ENCODE measurements at regions not wholly inside any gene's neighbourhood (a gene's known extent, or its start where the extent isn't known, plus 50 kb on each side); places are given as distances from the start of the nearest gene placed in this dataset.

DNA sequence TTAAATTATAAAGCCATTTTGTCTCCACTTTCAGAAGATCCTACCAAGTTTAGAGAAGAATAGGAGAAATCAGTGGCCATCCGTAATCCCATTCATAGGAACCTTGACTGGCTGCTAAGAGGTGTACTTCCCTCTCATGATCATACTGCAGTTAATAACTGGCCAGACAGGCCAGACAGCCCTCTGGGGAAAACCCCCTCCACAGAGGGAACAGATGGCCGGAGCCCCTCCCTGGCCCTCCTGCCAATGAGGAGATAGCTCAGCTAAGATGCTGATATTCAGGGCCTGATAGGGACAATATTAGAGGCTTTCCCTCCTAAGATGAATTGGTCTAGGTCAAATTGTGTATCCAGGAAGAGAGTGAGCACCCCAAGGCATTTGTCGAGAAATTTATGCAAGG, 200.0 kb upstream of the MAOA start:
- TF ChIP-seq, protein P1, sequence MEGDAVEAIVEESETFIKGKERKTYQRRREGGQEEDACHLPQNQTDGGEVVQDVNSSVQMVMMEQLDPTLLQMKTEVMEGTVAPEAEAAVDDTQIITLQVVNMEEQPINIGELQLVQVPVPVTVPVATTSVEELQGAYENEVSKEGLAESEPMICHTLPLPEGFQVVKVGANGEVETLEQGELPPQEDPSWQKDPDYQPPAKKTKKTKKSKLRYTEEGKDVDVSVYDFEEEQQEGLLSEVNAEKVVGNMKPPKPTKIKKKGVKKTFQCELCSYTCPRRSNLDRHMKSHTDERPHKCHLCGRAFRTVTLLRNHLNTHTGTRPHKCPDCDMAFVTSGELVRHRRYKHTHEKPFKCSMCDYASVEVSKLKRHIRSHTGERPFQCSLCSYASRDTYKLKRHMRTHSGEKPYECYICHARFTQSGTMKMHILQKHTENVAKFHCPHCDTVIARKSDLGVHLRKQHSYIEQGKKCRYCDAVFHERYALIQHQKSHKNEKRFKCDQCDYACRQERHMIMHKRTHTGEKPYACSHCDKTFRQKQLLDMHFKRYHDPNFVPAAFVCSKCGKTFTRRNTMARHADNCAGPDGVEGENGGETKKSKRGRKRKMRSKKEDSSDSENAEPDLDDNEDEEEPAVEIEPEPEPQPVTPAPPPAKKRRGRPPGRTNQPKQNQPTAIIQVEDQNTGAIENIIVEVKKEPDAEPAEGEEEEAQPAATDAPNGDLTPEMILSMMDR (IDR thresholded peaks at IDR 0.05; ENCODE audit: unreplicated experiment in 3 of 3): no peak
- Mint-ChIP-seq H3K27ac (no peak overlapping the region), H3K27me3 (ENCODE audit: low read depth) (no peaks in the 10 kb centered on the region), H3K4me1 (peaks cover 23% of the 10 kb centered on the region), H3K4me3 (peak overlapping the region in 1 of 3 experiments; percentile 20), H3K9me3 (peaks cover 14% of the 10 kb centered on the region), H3K36me3 (ENCODE audit: low read depth) (no peaks in the 10 kb centered on the region)

DNA sequence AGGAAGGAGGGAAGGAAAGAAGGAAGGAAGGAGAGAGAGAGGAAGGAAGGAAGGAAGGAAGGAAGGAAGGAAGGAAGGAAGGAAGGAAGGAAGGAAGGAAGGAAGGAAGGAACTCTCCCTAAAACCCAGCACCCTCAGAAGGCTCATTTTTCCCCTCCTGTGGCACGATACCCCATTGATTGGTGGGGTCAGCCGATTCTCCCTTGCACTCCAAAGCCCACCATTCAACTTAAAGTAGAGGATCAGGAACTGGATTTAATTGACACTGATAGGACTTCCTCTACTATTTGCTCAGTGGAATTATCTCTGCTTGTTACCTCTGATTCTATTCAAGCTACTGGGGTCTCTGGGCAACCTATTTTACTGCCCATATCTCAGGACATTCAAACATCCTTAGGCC, 199.2 kb upstream of the MAOA start:
- TF ChIP-seq, protein P1 (IDR thresholded peaks at IDR 0.05; ENCODE audit: unreplicated experiment in 3 of 3): no peak
- Mint-ChIP-seq H3K4me1 (peaks cover 23% of the 10 kb centered on the region), H3K4me3 (no peak overlapping the region), H3K9me3 (peaks cover 10% of the 10 kb centered on the region), H3K36me3 (ENCODE audit: low read depth) (no peaks in the 10 kb centered on the region), H3K27ac (no peak overlapping the region), H3K27me3 (ENCODE audit: low read depth) (no peaks in the 10 kb centered on the region)

DNA sequence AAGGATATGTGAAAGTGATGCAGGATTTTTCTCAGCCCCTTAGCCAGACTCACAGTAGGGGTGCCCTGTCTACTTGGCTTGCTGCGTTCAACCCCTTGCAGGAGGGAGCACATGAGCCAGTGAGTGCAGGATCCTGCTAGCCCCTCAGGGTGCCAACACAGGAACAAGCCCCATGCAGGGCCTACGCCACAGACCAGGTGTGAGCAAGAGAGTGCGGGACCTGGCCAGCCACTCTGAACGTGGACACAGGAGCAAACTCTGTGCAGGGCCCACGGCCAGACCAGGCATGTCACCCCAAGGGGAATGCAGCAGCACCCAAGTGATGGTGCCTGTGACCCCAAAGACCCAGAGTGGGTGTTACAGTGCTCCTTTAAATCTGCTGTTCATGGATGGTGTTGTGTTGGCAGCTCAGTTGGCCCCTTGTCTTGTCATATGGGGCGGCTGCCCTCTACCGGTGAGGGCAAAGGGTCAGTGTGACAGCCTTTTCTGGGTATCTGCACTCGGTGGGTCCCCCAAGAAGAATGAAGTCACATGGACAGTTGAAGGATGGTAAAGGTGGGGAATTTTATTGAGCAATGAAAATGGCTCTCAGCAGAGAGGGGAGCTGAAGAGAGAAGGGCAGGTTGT, 188.4 kb upstream of the MAOA start:
- TF ChIP-seq, protein P1 (IDR thresholded peaks at IDR 0.05; ENCODE audit: unreplicated experiment in 3 of 3): no peak
- Mint-ChIP-seq H3K4me3 (no peak overlapping the region), H3K36me3 (ENCODE audit: low read depth) (no peaks in the 10 kb centered on the region), H3K4me1 (no peaks in the 10 kb centered on the region), H3K9me3 (no peaks in the 10 kb centered on the region), H3K27me3 (ENCODE audit: low read depth) (no peaks in the 10 kb centered on the region), H3K27ac (no peak overlapping the region)

DNA sequence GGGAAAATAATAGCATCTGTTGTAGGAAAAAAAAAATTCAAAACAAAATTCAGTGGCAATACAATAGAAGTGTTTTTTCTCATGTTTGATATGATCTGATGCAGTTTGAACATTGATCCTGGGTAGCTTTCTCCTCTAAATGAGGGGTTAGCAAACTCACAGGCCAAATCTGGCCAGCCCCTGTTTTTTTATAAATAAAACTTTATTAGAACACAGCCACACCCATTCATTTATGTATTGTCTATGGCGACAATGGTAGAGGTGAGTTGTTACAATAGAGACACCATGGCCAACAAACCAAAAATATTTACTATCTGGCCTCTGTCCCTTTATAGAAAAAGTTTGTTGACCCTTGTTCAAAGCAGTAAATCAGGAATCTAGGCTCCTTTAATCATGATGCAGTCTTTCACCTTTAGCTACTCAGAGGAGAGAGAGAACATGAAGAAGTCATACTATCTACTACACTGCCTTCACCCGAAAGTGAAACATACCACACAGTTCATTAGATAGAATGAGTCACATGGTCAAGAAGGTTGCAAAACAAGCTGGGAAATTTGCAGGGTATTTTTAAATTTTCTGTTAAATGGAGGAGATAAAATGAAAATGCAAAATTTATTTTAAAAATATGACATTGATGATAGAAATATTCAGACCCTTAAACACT, 186.6 kb upstream of the MAOA start:
- no peak overlapping the region for H3K27ac Mint-ChIP-seq
- H3K9me3 Mint-ChIP-seq: no peaks in the 10 kb centered on the region
- TF ChIP-seq, protein P1 (IDR thresholded peaks at IDR 0.05; ENCODE audit: unreplicated experiment in 3 of 3): no peak
- H3K4me1 Mint-ChIP-seq: no peaks in the 10 kb centered on the region
- H3K27me3 Mint-ChIP-seq (ENCODE audit: low read depth): no peaks in the 10 kb centered on the region
- no peaks in the 10 kb centered on the region for H3K36me3 Mint-ChIP-seq (ENCODE audit: low read depth)
- no peak overlapping the region for H3K4me3 Mint-ChIP-seq

DNA sequence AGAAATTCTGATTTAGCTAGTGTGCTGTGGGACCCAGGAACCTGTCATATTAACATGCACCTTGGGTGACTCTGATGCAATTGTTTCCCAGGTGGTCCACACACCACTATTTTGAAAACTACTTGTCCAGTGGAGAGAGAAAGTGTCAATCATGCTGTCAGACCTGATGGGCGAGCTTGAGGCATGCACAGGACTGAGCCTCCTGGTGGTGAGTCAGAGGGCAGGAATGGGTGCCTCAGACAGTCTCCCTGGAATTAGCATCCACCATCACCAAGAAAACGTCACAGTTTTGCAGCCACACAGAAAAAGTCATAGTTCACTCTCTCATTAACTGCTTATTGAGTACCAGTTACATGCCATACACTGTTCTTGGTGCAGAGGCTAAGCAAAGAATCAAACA, 181.8 kb upstream of the MAOA start:
- H3K4me3 Mint-ChIP-seq: no peak overlapping the region
- H3K27me3 Mint-ChIP-seq (ENCODE audit: low read depth): no peaks in the 10 kb centered on the region
- H3K4me1 Mint-ChIP-seq: no peaks in the 10 kb centered on the region
- H3K9me3 Mint-ChIP-seq: no peaks in the 10 kb centered on the region
- TF ChIP-seq, protein P1 (IDR thresholded peaks at IDR 0.05; ENCODE audit: unreplicated experiment in 3 of 3): no peak
- no peak overlapping the region for H3K27ac Mint-ChIP-seq
- H3K36me3 Mint-ChIP-seq (ENCODE audit: low read depth): no peaks in the 10 kb centered on the region

DNA sequence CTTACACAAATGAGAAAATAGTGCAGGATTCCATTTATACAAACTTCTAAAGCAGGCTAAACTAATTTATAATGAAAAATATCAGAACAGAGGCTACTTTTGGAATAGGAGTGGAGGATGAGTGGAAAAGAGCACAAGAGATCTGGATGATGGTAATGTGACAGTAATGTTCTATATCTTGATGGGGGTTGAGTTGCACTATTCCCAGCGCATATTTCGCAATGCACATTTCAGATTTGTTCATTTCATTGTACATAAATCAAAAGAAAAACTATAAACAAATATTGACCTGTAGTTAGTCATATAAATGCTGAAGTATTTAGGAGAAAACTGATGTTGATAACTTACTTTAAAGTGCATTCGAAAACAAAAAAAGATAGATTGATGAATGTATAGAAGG, 177.0 kb upstream of the MAOA start:
- Mint-ChIP-seq H3K36me3 (ENCODE audit: low read depth) (no peaks in the 10 kb centered on the region), H3K27ac (no peak overlapping the region), H3K4me3 (no peak overlapping the region), H3K27me3 (ENCODE audit: low read depth) (no peaks in the 10 kb centered on the region), H3K9me3 (no peaks in the 10 kb centered on the region), H3K4me1 (no peaks in the 10 kb centered on the region)
- TF ChIP-seq, protein P1 (IDR thresholded peaks at IDR 0.05; ENCODE audit: unreplicated experiment in 3 of 3): no peak
